ENCODE measurements at regions not wholly inside any gene's neighbourhood (a gene's known extent, or its start where the extent isn't known, plus 50 kb on each side); places are given as distances from the start of the nearest gene placed in this dataset.

DNA sequence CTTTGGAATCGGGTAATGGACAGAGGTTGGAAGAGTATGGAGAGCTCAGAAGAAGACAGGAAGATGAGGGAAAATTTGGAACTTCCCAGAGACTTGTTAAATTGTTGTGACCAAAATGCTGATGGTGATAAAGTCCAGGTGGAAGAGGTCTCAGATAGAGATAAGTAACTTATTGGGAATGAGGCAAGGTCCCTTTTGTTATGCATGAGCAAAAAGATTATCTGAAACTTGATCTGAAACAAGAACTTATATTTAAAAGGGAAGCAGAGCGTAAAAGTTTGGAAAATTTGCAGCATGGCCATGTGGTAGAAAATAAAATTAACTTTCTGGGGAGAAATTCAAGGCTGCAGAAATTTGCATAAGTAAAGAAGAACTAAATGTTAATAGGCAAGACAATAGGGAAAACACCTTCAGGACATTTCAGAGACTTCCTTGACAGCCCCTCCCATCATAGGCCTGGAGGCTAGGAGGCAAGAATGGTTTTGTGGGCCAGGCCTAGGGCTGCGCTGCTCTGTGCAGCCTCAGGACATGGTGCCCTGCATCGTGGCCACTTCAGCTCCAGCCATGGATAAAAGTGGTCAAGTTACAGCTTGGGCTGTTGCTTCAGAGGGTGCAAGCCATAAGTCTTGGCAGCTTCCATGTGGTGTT, 425.7 kb upstream of the PRICKLE1 start:
- TF ChIP-seq, protein P1, sequence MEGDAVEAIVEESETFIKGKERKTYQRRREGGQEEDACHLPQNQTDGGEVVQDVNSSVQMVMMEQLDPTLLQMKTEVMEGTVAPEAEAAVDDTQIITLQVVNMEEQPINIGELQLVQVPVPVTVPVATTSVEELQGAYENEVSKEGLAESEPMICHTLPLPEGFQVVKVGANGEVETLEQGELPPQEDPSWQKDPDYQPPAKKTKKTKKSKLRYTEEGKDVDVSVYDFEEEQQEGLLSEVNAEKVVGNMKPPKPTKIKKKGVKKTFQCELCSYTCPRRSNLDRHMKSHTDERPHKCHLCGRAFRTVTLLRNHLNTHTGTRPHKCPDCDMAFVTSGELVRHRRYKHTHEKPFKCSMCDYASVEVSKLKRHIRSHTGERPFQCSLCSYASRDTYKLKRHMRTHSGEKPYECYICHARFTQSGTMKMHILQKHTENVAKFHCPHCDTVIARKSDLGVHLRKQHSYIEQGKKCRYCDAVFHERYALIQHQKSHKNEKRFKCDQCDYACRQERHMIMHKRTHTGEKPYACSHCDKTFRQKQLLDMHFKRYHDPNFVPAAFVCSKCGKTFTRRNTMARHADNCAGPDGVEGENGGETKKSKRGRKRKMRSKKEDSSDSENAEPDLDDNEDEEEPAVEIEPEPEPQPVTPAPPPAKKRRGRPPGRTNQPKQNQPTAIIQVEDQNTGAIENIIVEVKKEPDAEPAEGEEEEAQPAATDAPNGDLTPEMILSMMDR (conservative IDR thresholded peaks at IDR 0.05; ENCODE audit: low read length) = no peak
- TF ChIP-seq EZH2phosphoT487 (IDR thresholded peaks at IDR 0.05; ENCODE audit: borderline replicate concordance) = no peak
